Adrenal gland (tissue), 5 donors: ENCODE measurements at regions not wholly inside any gene's neighbourhood (a gene's known extent, or its start where the extent isn't known, plus 50 kb on each side); places are given as distances from the start of the nearest gene placed in this dataset.

Source experiments
- POLR2A ChIP-seq, 2 donors: fragments of 450-650 bp; IDR thresholded peaks; one replicate each; pipeline ENCODE4 v1.6.1; 2017; ENCODE audit warnings: antibody characterized with exemption in 2 of 2, mild to moderate bottlenecking in 2 of 2, moderate library complexity in 1 of 2
- TF ChIP-seq, protein P1 (sequence below), 6 experiments: fragments of 450-650 bp in 4 of 6; fragments of 200-600 bp in 2 of 6; sonication (generic) in 1 of 6; IDR thresholded peaks; 1 replicate in 5 of 6; 2 replicates in 1 of 6; pipeline versions ENCODE4 v1.5.1 to v1.8.0; 2016 to 2021; ENCODE audit warnings: antibody characterized with exemption in 6 of 6, mild to moderate bottlenecking in 2 of 6, moderate library complexity in 1 of 6
- donor health status: DM: no; HTN: no; CAD: no.

DNA sequence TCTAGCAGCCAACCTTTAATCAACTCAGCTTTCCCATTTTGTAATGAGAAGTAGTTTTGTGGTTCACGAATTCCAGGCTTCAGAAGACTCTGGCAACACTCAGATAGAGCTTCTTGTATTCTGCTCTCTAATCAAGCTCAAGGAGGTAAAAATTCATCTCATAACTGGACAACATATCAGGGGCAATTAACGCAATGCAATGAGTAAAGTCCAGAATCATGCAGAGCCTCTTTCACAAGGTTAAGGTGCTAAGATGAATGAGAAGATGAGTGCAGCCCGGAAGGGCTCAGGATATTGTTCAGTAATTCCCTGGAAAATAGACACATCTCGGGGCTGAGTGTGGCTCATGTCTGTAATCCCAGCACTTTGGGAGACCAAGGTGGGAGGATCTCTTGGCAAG lies 527.7 kb downstream of the SOX11 start:
- TF ChIP-seq POLR2A (IDR thresholded peaks at IDR 0.05) = no peak
- TF ChIP-seq, protein P1, sequence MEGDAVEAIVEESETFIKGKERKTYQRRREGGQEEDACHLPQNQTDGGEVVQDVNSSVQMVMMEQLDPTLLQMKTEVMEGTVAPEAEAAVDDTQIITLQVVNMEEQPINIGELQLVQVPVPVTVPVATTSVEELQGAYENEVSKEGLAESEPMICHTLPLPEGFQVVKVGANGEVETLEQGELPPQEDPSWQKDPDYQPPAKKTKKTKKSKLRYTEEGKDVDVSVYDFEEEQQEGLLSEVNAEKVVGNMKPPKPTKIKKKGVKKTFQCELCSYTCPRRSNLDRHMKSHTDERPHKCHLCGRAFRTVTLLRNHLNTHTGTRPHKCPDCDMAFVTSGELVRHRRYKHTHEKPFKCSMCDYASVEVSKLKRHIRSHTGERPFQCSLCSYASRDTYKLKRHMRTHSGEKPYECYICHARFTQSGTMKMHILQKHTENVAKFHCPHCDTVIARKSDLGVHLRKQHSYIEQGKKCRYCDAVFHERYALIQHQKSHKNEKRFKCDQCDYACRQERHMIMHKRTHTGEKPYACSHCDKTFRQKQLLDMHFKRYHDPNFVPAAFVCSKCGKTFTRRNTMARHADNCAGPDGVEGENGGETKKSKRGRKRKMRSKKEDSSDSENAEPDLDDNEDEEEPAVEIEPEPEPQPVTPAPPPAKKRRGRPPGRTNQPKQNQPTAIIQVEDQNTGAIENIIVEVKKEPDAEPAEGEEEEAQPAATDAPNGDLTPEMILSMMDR (IDR thresholded peaks at IDR 0.05) = no peak
